IPS-20b (cell line): ENCODE measurements at regions not wholly inside any gene's neighbourhood (a gene's known extent, or its start where the extent isn't known, plus 50 kb on each side); places are given as distances from the start of the nearest gene placed in this dataset.

Experiments used
- H3K27ac ChIP-seq: one replicate; pipeline ENCODE4 v1.5.1; 2013; ENCODE audit warnings: low read length
- H3K27me3 ChIP-seq: 2 replicates; pipeline ENCODE4 v1.6.1; 2013; ENCODE audit warnings: mild to moderate bottlenecking, low read length, inconsistent platforms; ENCODE audit not compliant: insufficient read depth
- H3K36me3 ChIP-seq: 2 replicates; pipeline ENCODE4 v1.6.1; 2013; ENCODE audit warnings: low read depth, mild to moderate bottlenecking, inconsistent platforms, low read length, moderate library complexity; ENCODE audit not compliant: insufficient read depth
- H3K4me1 ChIP-seq: 2 replicates; pipeline ENCODE4 v1.6.1; 2013; ENCODE audit warnings: mild to moderate bottlenecking, control low read depth, inconsistent platforms, low read length, moderate library complexity; ENCODE audit not compliant: insufficient read depth
- H3K4me3 ChIP-seq: 2 replicates; pipeline ENCODE4 v1.5.1; 2013; ENCODE audit warnings: mild to moderate bottlenecking, low read length, inconsistent platforms
- H3K9ac ChIP-seq: 2 replicates; pipeline ENCODE4 v1.6.1; 2013; ENCODE audit warnings: low read depth, mild to moderate bottlenecking, inconsistent platforms, low read length, moderate library complexity
- H3K9me3 ChIP-seq: 2 replicates; pipeline ENCODE4 v1.6.1; 2013; ENCODE audit warnings: mild to moderate bottlenecking, low read depth, low read length, inconsistent platforms; ENCODE audit not compliant: insufficient read depth

DNA sequence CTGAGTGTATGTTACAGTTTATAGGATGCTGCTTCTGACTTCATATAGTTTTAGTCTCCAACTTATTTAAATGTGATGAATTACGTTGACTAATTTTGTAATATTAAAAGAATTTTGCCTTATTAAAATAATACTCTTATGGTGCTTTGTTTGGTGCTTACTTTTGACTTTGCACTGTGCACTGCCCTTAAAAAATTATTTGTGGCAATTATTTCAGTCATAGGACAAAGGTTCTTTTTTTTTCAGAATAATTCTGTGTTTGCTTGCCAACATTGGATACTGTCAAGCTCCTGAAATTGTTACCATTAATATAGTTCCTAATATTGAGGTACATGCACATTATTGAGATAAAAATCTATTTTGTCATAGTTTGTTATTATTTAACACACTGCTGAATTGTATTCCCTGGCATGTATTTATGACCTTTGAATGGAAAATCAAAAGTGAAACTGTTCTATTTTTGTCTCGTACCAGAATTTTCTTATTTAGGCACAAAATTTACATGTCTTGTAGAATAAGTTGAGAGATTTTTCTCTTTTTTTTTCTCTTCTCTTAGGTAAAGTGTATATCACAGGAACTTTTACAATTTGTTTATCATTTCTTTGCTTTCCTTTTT is 572.8 kb upstream of the KLHL29 start:
- Histone ChIP-seq H3K27me3 (no peaks in the 10 kb centered on the region), H3K9ac (no peak overlapping the region), H3K4me3 (no peak overlapping the region), H3K4me1 (no peaks in the 10 kb centered on the region), H3K27ac (no peak overlapping the region), H3K36me3 (no peaks in the 10 kb centered on the region), H3K9me3 (peaks cover 7% of the 10 kb centered on the region; the same call in 1 of the 2 replicates)

DNA sequence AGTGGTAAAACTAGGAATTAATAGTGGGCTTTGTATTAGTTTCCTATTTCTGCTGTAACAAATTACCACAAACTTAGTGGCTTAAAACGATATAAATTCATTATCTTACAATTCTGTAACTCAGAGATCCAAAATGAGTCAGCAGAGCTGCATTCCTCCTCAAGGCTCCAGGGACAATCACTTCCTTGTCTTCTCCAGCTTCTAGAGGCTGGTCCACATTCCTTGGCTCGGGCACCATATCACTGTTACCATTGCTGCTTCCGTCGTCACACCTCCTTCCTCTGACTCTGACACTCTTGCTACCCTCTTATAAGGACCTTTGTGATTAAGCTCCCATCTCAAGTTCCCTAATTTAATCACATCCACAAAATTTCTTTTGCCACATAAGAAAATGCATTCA is 567.8 kb upstream of the KLHL29 start:
- no peaks in the 10 kb centered on the region for H3K27me3 ChIP-seq
- H3K27ac ChIP-seq, result no peak overlapping the region
- no peaks in the 10 kb centered on the region for H3K9me3 ChIP-seq
- no peak overlapping the region for H3K9ac ChIP-seq
- no peaks in the 10 kb centered on the region for H3K36me3 ChIP-seq
- no peak overlapping the region for H3K4me3 ChIP-seq
- no peaks in the 10 kb centered on the region for H3K4me1 ChIP-seq

DNA sequence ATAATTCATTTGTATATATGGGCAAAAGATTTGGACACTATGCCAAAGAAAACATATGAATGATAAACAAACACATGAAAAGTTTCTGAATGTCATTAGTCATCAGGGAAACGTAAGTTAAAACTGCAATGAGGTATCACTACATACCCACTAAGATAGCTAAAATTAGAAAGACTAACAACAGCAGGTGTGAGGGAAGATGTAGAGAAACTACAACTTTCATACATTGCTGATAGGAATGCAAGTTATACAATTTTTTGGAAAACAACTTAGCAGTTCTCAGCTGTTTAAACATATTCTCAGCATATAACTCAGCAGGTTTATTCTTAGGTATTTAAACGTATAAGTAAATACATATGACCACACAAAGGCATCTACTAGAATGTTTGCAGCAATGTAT is 563.5 kb upstream of the KLHL29 start:
- H3K27me3 ChIP-seq, result no peaks in the 10 kb centered on the region
- no peak overlapping the region for H3K9ac ChIP-seq
- no peak overlapping the region for H3K4me3 ChIP-seq
- no peaks in the 10 kb centered on the region for H3K4me1 ChIP-seq
- H3K27ac ChIP-seq, result no peak overlapping the region
- H3K9me3 ChIP-seq, result no peaks in the 10 kb centered on the region
- H3K36me3 ChIP-seq, result no peaks in the 10 kb centered on the region

DNA sequence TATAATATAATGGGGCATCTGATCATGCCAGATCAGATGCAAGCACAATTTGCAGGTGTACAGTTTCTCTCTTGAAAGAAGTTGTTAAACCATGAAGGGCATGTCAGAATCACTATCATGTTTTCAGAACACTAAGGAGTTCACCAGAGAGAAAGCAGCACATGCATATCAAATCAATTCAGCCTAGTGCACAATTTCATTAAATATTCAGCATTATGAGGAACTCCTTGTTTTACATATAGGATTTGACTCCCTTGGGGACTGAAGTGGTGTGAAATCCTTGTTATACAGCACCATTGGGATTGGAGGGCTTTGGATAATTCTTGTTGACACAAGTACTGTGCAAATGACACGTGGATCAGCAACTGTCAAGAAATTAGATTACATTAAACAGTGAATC is 562.1 kb upstream of the KLHL29 start:
- Histone ChIP-seq H3K4me3 (no peak overlapping the region), H3K9me3 (no peaks in the 10 kb centered on the region), H3K4me1 (no peaks in the 10 kb centered on the region), H3K36me3 (no peaks in the 10 kb centered on the region), H3K27me3 (no peaks in the 10 kb centered on the region), H3K9ac (no peak overlapping the region), H3K27ac (no peak overlapping the region)

DNA sequence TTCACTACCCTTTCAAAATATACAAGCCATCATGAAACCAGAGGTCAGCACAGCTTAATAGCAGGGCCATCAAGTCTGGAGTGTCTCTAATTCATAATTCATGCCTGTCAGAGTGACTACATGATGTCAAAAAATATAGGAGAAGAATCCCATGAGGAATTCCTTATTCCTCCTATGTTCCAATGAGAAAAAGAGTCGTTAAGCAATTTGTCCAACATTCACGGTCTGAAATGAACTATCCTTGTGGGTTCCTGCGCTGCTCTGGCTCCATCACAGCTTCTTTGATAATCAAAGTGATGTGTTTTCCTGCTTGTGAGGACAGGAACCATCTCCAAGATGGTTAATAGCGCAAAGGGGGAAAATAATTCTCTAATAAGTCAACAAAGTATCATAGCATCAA is 560.4 kb upstream of the KLHL29 start:
- Histone ChIP-seq H3K9me3 (no peaks in the 10 kb centered on the region), H3K27me3 (no peaks in the 10 kb centered on the region), H3K36me3 (no peaks in the 10 kb centered on the region), H3K4me3 (no peak overlapping the region), H3K4me1 (no peaks in the 10 kb centered on the region), H3K27ac (no peak overlapping the region), H3K9ac (no peak overlapping the region)

DNA sequence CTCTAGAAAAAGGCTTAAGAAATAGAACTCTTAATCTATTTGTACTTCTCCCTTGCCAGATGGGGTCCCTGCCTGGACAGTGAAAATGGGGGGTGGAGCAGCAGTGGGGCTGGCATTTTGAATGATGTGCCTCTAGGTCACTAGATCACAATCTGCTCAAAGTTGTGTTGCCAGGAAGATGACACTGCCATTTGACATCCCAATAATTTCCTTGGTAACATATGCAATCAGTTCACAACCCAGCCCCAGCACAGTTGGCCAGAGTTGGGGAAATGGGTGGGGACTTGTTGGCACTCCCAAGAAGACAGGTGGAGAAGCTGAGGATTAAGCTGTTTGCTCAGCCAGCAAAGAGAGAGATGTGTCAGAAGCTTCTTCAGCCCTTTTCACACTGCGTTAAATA is 558.3 kb upstream of the KLHL29 start:
- Histone ChIP-seq H3K27me3 (no peaks in the 10 kb centered on the region), H3K27ac (no peak overlapping the region), H3K9me3 (no peaks in the 10 kb centered on the region)

DNA sequence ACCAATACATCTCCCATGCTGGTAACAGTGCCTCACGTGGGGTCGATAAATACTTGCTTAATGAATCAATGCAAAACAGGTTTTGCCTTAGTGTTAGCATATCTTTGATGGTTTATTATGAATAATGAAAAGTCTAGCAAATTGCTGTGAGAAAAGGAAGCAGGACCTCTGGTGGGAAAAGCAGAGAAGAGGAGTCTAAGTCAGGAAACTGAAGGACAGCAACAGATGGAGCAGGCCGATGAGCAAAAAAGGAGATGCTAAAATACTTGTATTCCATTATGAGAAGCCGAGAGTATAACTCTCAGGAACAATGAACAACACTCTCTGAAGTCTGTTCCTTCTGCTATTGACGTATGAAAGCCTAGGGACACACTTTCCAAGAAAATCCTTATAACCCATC is 555.2 kb upstream of the KLHL29 start:
- H3K4me1 ChIP-seq, result no peaks in the 10 kb centered on the region
- no peaks in the 10 kb centered on the region for H3K9me3 ChIP-seq
- no peak overlapping the region for H3K4me3 ChIP-seq
- H3K9ac ChIP-seq, result no peak overlapping the region
- no peak overlapping the region for H3K27ac ChIP-seq
- H3K27me3 ChIP-seq, result no peaks in the 10 kb centered on the region
- H3K36me3 ChIP-seq, result no peaks in the 10 kb centered on the region

More for the DNA sequence above, 558.3 kb upstream of the KLHL29 start:
- no peaks in the 10 kb centered on the region for H3K4me1 ChIP-seq
- no peaks in the 10 kb centered on the region for H3K36me3 ChIP-seq
- H3K4me3 ChIP-seq, result no peak overlapping the region
- no peak overlapping the region for H3K9ac ChIP-seq

DNA sequence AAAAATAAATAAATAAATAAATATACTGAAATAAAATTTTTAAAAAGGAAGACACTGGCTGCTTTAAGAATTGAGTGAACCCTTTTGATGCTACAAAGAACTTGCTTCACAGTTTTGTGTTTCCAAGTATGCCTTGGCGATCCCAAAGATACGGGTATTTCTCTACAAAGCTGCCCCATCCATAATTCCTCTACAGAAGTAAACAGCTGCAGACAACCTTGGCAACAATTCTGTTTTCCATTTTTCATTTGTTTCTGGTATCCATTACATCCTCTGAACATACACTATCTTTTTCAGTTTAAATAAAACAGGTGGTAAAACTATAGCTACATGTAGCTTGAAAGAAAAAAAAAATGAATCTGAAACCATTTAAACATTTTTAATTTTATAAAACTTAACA is 552.8 kb upstream of the KLHL29 start:
- Histone ChIP-seq H3K9me3 (no peaks in the 10 kb centered on the region), H3K9ac (no peak overlapping the region), H3K36me3 (no peaks in the 10 kb centered on the region), H3K4me3 (no peak overlapping the region), H3K27ac (no peak overlapping the region), H3K27me3 (no peaks in the 10 kb centered on the region), H3K4me1 (no peaks in the 10 kb centered on the region)

DNA sequence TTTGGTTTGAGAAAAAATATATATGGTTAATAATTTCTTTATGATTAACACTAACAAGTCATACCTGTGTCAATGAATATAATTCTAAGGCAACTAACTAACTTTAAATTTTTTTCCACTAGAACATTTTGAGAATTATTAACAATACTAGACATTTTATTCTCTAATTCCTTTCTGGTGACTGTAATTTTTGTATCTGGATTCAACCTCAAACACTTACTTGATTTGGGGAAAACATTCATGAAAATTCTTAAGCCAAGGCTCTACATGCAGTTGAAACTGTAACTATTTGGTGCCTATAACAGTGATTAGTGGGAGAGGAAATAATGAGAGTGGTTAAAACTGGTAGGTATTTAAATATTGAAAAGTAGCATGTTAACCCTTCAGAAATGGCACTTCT is 546.5 kb upstream of the KLHL29 start:
- H3K4me3 ChIP-seq, result no peak overlapping the region
- no peaks in the 10 kb centered on the region for H3K36me3 ChIP-seq
- H3K27ac ChIP-seq, result no peak overlapping the region
- no peak overlapping the region for H3K9ac ChIP-seq
- no peaks in the 10 kb centered on the region for H3K4me1 ChIP-seq
- no peaks in the 10 kb centered on the region for H3K27me3 ChIP-seq
- no peaks in the 10 kb centered on the region for H3K9me3 ChIP-seq

DNA sequence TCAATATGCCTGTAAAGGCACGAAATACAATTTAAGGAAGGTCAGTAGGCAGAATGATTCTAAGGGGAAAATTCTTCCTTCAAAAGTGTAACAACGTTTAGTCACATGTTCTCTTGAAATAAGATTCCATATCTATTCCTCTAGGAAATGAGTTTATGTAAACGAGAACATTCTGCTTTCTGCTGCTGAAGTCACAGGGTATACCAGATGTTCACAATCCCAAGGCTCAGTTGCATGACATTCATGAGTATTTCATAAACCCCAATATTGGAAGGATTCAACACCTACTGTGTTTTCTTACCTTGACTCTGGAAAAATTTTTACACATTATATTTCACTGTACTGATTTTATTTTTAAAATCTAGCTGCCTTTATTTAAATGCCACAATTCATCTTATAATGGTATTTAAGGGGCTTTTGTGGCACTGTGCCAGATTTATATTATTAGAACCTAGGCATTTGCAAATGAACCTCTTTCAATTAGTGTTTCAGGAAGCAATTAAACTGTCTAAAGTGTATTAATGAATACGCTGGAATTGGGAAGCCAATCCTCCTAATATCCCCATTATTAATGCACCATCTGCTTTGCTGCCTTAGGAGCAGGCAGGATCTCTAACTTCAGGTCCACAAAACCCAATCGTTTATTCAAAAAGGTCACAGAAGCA is 542.6 kb upstream of the KLHL29 start:
- H3K4me1 ChIP-seq, result no peaks in the 10 kb centered on the region
- no peaks in the 10 kb centered on the region for H3K36me3 ChIP-seq
- no peak overlapping the region for H3K27ac ChIP-seq
- H3K9ac ChIP-seq, result no peak overlapping the region
- H3K9me3 ChIP-seq, result no peaks in the 10 kb centered on the region
- H3K4me3 ChIP-seq, result no peak overlapping the region
- H3K27me3 ChIP-seq, result no peaks in the 10 kb centered on the region

DNA sequence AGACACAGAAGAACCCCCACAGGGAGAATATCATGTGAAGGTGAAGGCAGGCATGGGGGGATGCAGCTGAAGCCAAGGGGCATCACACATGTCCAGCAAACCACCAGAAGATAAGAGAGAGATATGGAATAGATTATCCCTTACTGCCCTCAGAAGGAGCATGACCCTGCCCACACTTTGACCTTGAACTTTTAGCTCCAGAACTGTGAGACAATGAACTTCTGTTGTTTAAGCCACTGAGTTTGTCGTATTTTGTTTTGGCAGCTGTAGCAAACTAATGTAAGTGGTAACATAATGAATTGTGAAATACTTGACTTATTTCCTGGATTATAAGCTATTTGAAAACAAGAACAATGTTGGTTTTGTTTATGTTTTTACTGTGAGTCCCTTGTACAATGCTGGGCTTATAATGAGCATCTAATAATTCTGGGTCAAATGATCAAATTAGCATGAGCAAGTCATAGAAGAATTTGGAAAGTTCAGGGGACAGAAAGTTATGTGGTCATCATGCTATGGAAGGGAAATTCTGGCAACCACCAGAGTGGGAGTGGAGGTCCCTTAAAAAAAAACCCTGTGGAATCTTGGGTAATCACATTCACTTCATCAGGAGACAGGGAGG is 541.0 kb upstream of the KLHL29 start:
- Histone ChIP-seq H3K27me3 (no peaks in the 10 kb centered on the region), H3K9me3 (no peaks in the 10 kb centered on the region), H3K4me1 (no peaks in the 10 kb centered on the region), H3K27ac (no peak overlapping the region), H3K9ac (no peak overlapping the region), H3K36me3 (no peaks in the 10 kb centered on the region), H3K4me3 (no peak overlapping the region)

DNA sequence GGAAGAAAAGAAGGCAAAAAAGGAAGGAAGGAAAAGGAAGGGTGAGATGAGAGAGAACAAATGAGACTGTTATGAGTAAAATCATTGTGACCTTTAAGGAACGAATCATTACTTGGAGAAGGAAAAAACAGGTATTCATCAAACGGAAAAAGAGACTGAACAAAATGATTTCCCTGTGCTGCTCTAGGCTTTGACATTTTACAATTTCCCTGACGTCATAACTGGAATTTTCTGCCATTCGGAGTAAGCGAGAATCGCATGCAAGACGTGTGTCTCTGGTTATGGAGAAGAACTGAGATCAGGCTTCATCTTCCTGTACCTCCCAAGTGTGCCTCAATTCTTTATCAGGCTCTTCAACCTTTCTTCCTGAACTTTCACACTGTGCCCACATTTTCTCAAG is 534.7 kb upstream of the KLHL29 start:
- Histone ChIP-seq H3K9me3 (no peaks in the 10 kb centered on the region), H3K27me3 (no peaks in the 10 kb centered on the region), H3K36me3 (no peaks in the 10 kb centered on the region), H3K4me1 (0 out of 2 replicates have a peak, but pooled peaks cover 4% of the 10 kb centered on the region), H3K9ac (no peak overlapping the region), H3K27ac (no peak overlapping the region), H3K4me3 (no peak overlapping the region)
